ENCODE measurements at regions not wholly inside any gene's neighbourhood (a gene's known extent, or its start where the extent isn't known, plus 50 kb on each side); places are given as distances from the start of the nearest gene placed in this dataset.
"Not testable (repeated sequence)": the region's sequence is repeated elsewhere in the genome, so short reads cannot be mapped to it uniquely, and the experiment has no call there.

DNA sequence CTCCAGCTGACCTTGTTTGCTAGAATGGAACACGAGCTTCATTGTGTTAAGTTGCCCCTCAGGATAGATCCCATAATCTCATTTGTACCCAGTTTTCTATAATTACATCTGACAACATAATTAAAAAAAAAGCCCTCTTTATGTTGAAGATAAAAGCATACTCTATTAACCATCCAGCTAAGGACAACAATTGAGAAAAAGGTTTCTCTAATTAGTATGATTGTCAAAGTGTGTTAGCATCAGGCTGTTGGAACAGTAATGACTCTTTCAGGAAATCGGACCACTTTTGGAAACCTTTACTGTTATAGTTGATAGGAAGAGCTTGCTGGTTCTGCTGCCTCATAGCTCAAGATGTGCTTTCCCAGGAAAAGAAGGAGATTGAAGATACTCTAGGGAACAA, 172.6 kb downstream of the FHIP1A start:
- peaks cover 39% of the 10 kb centered on the region for H3K4me1 Mint-ChIP-seq
- peak overlapping the region; percentile 1 for H3K4me3 Mint-ChIP-seq
- TF ChIP-seq, protein P1, sequence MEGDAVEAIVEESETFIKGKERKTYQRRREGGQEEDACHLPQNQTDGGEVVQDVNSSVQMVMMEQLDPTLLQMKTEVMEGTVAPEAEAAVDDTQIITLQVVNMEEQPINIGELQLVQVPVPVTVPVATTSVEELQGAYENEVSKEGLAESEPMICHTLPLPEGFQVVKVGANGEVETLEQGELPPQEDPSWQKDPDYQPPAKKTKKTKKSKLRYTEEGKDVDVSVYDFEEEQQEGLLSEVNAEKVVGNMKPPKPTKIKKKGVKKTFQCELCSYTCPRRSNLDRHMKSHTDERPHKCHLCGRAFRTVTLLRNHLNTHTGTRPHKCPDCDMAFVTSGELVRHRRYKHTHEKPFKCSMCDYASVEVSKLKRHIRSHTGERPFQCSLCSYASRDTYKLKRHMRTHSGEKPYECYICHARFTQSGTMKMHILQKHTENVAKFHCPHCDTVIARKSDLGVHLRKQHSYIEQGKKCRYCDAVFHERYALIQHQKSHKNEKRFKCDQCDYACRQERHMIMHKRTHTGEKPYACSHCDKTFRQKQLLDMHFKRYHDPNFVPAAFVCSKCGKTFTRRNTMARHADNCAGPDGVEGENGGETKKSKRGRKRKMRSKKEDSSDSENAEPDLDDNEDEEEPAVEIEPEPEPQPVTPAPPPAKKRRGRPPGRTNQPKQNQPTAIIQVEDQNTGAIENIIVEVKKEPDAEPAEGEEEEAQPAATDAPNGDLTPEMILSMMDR (IDR thresholded peaks at IDR 0.05), result no peak
- H3K27me3 Mint-ChIP-seq (ENCODE audit: low read depth, poor library complexity), result peaks cover 4% of the 10 kb centered on the region
- H3K9me3 Mint-ChIP-seq, result no peaks in the 10 kb centered on the region
- peaks cover 15% of the 10 kb centered on the region for H3K36me3 Mint-ChIP-seq (ENCODE audit: low read depth)
- DNase-seq, result no peak
- H3K27ac Mint-ChIP-seq, result peak overlapping the region; percentile 1

DNA sequence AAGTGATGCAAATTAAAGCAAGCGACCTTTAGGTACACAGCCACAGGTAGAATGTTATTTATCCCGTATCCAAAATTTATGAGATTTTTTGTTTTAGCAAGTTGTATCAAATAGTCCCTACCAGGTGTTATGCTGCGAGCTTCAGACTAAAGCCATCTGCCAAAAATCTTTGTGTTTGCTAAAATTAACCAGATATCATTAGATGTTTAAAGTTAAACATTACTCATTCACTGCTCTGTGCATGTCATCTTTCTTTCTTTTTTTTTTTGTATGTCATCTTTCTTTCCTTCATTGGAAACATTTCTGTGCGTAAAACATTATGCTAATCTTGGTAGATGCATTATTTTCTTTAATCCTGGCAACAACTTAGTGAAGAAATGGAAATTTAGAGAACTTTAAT, 173.1 kb downstream of the FHIP1A start:
- Mint-ChIP-seq H3K9me3 (no peaks in the 10 kb centered on the region), H3K4me1 (peaks cover 39% of the 10 kb centered on the region), H3K4me3 (no peak overlapping the region), H3K27me3 (ENCODE audit: low read depth, poor library complexity) (peaks cover 4% of the 10 kb centered on the region), H3K27ac (peak overlapping the region; percentile 41), H3K36me3 (ENCODE audit: low read depth) (peaks cover 14% of the 10 kb centered on the region)
- DNase-seq, result no peak
- TF ChIP-seq, protein P1 (IDR thresholded peaks at IDR 0.05), result no peak

DNA sequence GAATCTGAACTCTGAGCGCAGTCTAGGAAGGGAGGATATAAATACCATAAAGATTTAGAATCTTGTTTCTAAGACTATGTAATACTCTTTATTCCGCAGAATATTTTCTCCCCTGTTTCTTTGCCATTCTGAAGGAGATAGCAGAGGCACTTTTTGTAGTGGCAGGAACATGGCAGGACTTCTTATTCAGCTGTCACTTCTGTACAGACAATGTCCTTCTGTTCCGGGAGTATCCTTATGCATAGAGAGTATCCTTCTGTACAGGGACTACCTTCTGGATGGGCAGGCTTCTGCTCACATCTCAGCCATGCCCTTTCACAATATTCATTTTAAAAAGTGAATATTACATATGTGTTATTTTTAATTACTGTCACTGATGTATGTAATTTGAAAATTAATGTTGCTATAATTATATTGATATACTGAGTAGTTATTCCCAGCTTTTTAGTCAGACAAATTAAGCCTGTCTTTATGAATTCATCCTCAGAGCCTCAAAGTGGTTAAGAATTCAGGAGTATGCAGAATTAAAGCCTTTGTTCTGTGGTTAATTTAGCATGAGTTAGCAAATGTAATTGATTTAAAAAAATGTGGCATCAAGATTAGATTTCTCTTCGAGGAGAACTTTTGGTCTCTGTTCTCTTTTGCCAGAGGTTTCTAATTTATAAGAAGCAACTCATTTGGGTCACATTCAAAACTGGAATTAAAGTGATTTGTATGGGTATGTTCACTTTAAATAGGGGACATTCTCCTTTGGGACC, 174.4 kb downstream of the FHIP1A start:
- Mint-ChIP-seq H3K27me3 (ENCODE audit: low read depth, poor library complexity) (peaks cover 4% of the 10 kb centered on the region), H3K9me3 (no peaks in the 10 kb centered on the region)

DNA sequence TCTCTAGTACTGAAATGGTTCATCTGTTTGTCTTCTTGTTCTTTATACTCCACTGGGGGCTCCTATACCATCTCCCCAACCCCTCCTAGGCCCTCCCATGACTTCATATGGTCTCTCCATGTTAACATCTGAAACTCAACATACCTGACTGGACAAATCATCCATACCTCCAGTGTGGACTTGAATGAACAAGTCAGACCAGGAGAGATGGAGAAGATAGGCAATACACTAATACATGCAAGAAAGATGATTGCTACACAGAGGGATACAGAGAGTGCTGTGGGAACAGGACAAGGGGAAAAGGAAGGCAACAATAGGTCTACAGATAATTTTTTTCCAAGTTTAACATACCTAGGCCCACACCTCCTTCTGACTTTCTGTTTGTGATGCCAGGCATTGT, 175.1 kb downstream of the FHIP1A start:
- Mint-ChIP-seq H3K27ac (no peak overlapping the region), H3K27me3 (ENCODE audit: low read depth, poor library complexity) (peaks cover 4% of the 10 kb centered on the region), H3K4me1 (peaks cover 37% of the 10 kb centered on the region), H3K36me3 (ENCODE audit: low read depth) (no peaks in the 10 kb centered on the region), H3K4me3 (no peak overlapping the region), H3K9me3 (no peaks in the 10 kb centered on the region)
- DNase-seq, result no peak
- TF ChIP-seq, protein P1 (IDR thresholded peaks at IDR 0.05), result no peak

More for the DNA sequence above, 174.4 kb downstream of the FHIP1A start:
- H3K36me3 Mint-ChIP-seq (ENCODE audit: low read depth), result peaks cover 2% of the 10 kb centered on the region
- H3K27ac Mint-ChIP-seq, result peak overlapping the region; percentile 90
- H3K4me1 Mint-ChIP-seq, result peaks cover 34% of the 10 kb centered on the region
- TF ChIP-seq, protein P1 (IDR thresholded peaks at IDR 0.05), result no peak
- H3K4me3 Mint-ChIP-seq, result no peak overlapping the region
- no peak for DNase-seq

DNA sequence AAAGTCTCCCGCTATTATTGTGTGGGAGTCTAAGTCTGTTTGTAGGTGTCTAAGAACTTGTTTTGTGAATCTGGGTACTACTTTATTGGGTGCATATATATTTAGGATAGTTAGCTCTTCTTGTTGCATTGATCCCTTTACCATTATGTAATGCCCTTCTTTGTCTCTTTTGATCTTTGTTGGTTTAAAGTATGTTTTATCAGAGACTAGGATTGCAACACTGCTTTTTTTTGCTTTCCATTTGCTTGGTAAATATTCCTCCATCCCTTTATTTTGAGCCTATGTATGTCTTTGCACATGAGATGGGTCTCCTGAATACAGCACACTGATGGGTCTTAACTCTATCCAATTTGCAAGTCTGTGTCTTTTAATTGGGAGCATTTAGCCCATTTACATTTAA, 165.2 kb downstream of the GATB start:
- not testable (repeated sequence) for H3K9me3 Mint-ChIP-seq; H3K4me1 Mint-ChIP-seq; H3K4me3 Mint-ChIP-seq; DNase-seq; H3K27me3 Mint-ChIP-seq (ENCODE audit: low read depth, poor library complexity); H3K27ac Mint-ChIP-seq
- peaks cover 16% of the 10 kb centered on the region for H3K36me3 Mint-ChIP-seq (ENCODE audit: low read depth)

DNA sequence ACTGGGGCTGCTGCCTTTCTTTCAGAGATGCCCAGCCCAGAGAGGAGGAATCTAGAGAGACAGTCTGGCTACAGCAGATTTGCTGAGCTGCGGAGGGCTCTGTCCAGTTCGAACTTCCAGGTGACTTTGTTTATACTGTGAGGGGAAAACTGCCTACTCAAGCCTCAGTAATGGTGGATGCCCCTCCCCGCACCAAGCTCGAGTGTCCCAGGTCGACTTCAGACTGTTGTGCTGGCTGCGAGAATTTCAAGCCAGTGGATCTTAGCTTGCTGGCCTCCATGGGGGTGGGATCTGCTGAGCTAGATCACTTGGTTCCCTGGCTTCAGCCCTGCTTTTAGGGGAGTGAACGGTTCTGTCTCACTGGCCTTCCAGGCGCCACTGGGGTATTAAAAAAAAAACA, 163.1 kb downstream of the GATB start:
- not testable (repeated sequence) for DNase-seq

DNA sequence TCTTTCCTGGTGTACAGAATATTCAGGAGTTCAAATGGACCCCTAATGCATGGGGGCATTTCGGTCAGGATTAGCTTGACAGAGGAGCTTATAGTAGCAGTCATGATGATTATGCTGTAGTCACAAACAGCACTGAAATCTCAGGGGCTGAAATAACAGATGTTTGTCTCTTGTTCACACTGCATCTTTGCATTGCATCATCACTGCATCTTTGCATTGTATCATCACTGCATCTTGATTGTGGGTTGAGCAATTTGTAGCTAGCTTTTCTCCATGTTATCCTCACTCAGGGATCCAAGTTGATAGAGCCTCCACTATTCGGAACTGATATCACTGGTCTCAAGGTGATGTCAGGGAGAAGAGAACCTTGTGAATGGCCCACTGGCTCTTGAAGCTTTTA, 160.9 kb downstream of the GATB start:
- Mint-ChIP-seq H3K27ac (no peak overlapping the region), H3K4me3 (no peak overlapping the region), H3K27me3 (ENCODE audit: low read depth, poor library complexity) (no peaks in the 10 kb centered on the region), H3K36me3 (ENCODE audit: low read depth) (peaks cover 29% of the 10 kb centered on the region), H3K4me1 (no peaks in the 10 kb centered on the region), H3K9me3 (peaks cover 12% of the 10 kb centered on the region)
- TF ChIP-seq, protein P1 (IDR thresholded peaks at IDR 0.05), result no peak
- DNase-seq, result no peak

More for the DNA sequence above, 163.1 kb downstream of the GATB start:
- not testable (repeated sequence) for H3K4me1 Mint-ChIP-seq; H3K27ac Mint-ChIP-seq; H3K27me3 Mint-ChIP-seq (ENCODE audit: low read depth, poor library complexity); H3K4me3 Mint-ChIP-seq
- Mint-ChIP-seq H3K36me3 (ENCODE audit: low read depth) (peaks cover 25% of the 10 kb centered on the region), H3K9me3 (peaks cover 12% of the 10 kb centered on the region)
